Lower leg skin (tissue), 4 donors: ENCODE measurements at regions not wholly inside any gene's neighbourhood (a gene's known extent, or its start where the extent isn't known, plus 50 kb on each side); places are given as distances from the start of the nearest gene placed in this dataset.

ENCODE experiments used
- DNase-seq, 2 donors: peaks; one replicate each; pipeline ENCODE4 v3.0.0-alpha.2; 2019; ENCODE audit warnings: low spot score in 2 of 2
- H3K4me3 ChIP-seq: fragments of 200-600 bp; sonication (generic); 2 replicates; pipeline ENCODE4 v1.5.1; 2017; ENCODE audit warnings: mild to moderate bottlenecking, low read depth; ENCODE audit not compliant: poor library complexity, severe bottlenecking
- CTCF ChIP-seq, 3 donors: fragments of 450-650 bp; IDR thresholded peaks; one replicate each; pipeline ENCODE4 v1.5.1; 2016; ENCODE audit warnings: antibody characterized with exemption in 3 of 3, mild to moderate bottlenecking in 3 of 3, moderate library complexity in 2 of 3
- POLR2A ChIP-seq, 2 donors: fragments of 450-650 bp; IDR thresholded peaks; one replicate each; pipeline ENCODE4 v1.6.1; 2016 to 2017; ENCODE audit warnings: antibody characterized with exemption in 2 of 2, mild to moderate bottlenecking in 1 of 2, moderate library complexity in 1 of 2
- WGBS, 2 donors: methylation state at CpG; one replicate each; pipeline ENCODE4 v1.1.5; 2018; 5-methylcytosine and 5-hydroxymethylcytosine counted together
- intact Hi-C: fragments of 100-400 bp; cut with DNase I; formaldehyde crosslinking; loops from one replicate; pipeline ENCODE4 v1.15.0; 2023; ENCODE audit warnings: low total_unique reads

GRCh38 chr10:78388331-78389050, 354.8 kb downstream of the RPS24 start:
- WGBS, 2 donors: 90 to 93% methylated on average over 9 of the region's 9 CpGs

GRCh38 chr10:78389419-78389818, 355.8 kb downstream of the RPS24 start:
- no peak for DNase-seq
- no peak overlapping the region for H3K4me3 ChIP-seq
- 87 to 96% methylated on average over 3 of the region's 3 CpGs for WGBS, 2 donors
- TF ChIP-seq POLR2A (IDR thresholded peaks at IDR 0.05) (no peak), CTCF (IDR thresholded peaks at IDR 0.05) (no peak)
- intact Hi-C loops: no loop called here

More at GRCh38 chr10:78388331-78389050, 354.8 kb downstream of the RPS24 start:
- TF ChIP-seq CTCF (IDR thresholded peaks at IDR 0.05) (no peak), POLR2A (IDR thresholded peaks at IDR 0.05) (no peak)
- no peak overlapping the region for H3K4me3 ChIP-seq
- no peak for DNase-seq
- intact Hi-C loops: no loop called here

GRCh38 chr10:78390051-78390450, 356.4 kb downstream of the RPS24 start:
- TF ChIP-seq CTCF (IDR thresholded peaks at IDR 0.05) (no peak), POLR2A (IDR thresholded peaks at IDR 0.05) (no peak)
- no peak overlapping the region for H3K4me3 ChIP-seq
- DNase-seq: no peak
- 83 to 88% methylated on average over 6 of the region's 6 CpGs for WGBS, 2 donors
- intact Hi-C loops: no loop called here

GRCh38 chr10:78390817-78391216, 357.2 kb downstream of the RPS24 start:
- intact Hi-C loops: no loop called here
- 84 to 92% methylated on average over 5 of the region's 5 CpGs for WGBS, 2 donors
- H3K4me3 ChIP-seq: no peak overlapping the region
- DNase-seq: no peak
- no peak for TF ChIP-seq CTCF (IDR thresholded peaks at IDR 0.05)
- no peak for TF ChIP-seq POLR2A (IDR thresholded peaks at IDR 0.05)

GRCh38 chr10:78391585-78391984, 357.9 kb downstream of the RPS24 start:
- WGBS, 2 donors: 89 to 95% methylated on average over 7 of the region's 7 CpGs
- intact Hi-C loops: no loop called here
- TF ChIP-seq POLR2A (IDR thresholded peaks at IDR 0.05) (no peak), CTCF (IDR thresholded peaks at IDR 0.05) (no peak)
- no peak for DNase-seq
- no peak overlapping the region for H3K4me3 ChIP-seq

GRCh38 chr10:78392197-78392596, 358.5 kb downstream of the RPS24 start:
- no peak overlapping the region for H3K4me3 ChIP-seq
- no peak for DNase-seq
- 96% methylated on average over 2 of the region's 2 CpGs for WGBS, 2 donors
- TF ChIP-seq POLR2A (IDR thresholded peaks at IDR 0.05): no peak
- no peak for TF ChIP-seq CTCF (IDR thresholded peaks at IDR 0.05)
- intact Hi-C loops: no loop called here
